ENCODE measurements at regions not wholly inside any gene's neighbourhood (a gene's known extent, or its start where the extent isn't known, plus 50 kb on each side); places are given as distances from the start of the nearest gene placed in this dataset.

- Histone ChIP-seq H3K27me3 (ENCODE audit: insufficient read depth, low read length) (no peaks in the 10 kb centered on the region), H3K4me1 (ENCODE audit: insufficient read depth, low read length) (no peaks in the 10 kb centered on the region), H3K9ac (ENCODE audit: low read length) (no peak overlapping the region), H3K36me3 (ENCODE audit: insufficient read depth, low read length) (no peaks in the 10 kb centered on the region), H4K20me1 (ENCODE audit: insufficient read depth, low read length) (no peaks in the 10 kb centered on the region), H2AFZ (ENCODE audit: low read depth, low read length) (no peak overlapping the region), H3K9me3 (ENCODE audit: insufficient read depth, low read depth, low read length) (no peaks in the 10 kb centered on the region), H3K4me3 (ENCODE audit: insufficient read depth, low read depth, low read length) (no peak overlapping the region), H3K27ac (ENCODE audit: low read depth, low read length) (no peak overlapping the region), H3K79me2 (ENCODE audit: insufficient read depth, low read length) (no peaks in the 10 kb centered on the region), H3K4me2 (ENCODE audit: low read length) (no peak overlapping the region)
- no peaks in the 10 kb centered on the region for H3K9me3 Mint-ChIP-seq (ENCODE audit: unreplicated experiment)
- no peaks in the 10 kb centered on the region for H3K4me1 Mint-ChIP-seq (ENCODE audit: low read depth, unreplicated experiment)
- H3K4me3 Mint-ChIP-seq (ENCODE audit: unreplicated experiment), result no peak overlapping the region
- H3K36me3 Mint-ChIP-seq (ENCODE audit: low read depth, unreplicated experiment), result no peaks in the 10 kb centered on the region
- DNase-seq (ENCODE audit: low read depth) (no peak), FAIRE-seq (no peak)
- no peak for TF ChIP-seq EZH2 (IDR thresholded peaks at IDR 0.05; ENCODE audit: insufficient read depth, low read length)
- TF ChIP-seq CTCF (IDR thresholded peaks at IDR 0.05; ENCODE audit: insufficient read depth, low read depth, low read length), result no peak
- H3K27ac Mint-ChIP-seq (ENCODE audit: unreplicated experiment), result no peak overlapping the region
- H3K27me3 Mint-ChIP-seq (ENCODE audit: low read depth, unreplicated experiment), result no peaks in the 10 kb centered on the region
These were observed 149.3 kb upstream of the CCNH start for GRCh38 chr5:87562068-87562467.

GRCh38 chr5:87560528-87560927, 147.8 kb upstream of the CCNH start:
- Mint-ChIP-seq H3K4me1 (ENCODE audit: low read depth, unreplicated experiment) (no peaks in the 10 kb centered on the region), H3K27ac (ENCODE audit: unreplicated experiment) (no peak overlapping the region), H3K4me3 (ENCODE audit: unreplicated experiment) (no peak overlapping the region), H3K9me3 (ENCODE audit: unreplicated experiment) (no peaks in the 10 kb centered on the region), H3K36me3 (ENCODE audit: low read depth, unreplicated experiment) (no peaks in the 10 kb centered on the region), H3K27me3 (ENCODE audit: low read depth, unreplicated experiment) (no peaks in the 10 kb centered on the region)
- no peak for DNase-seq (ENCODE audit: low read depth)
- Histone ChIP-seq H3K4me3 (ENCODE audit: insufficient read depth, low read depth, low read length) (no peak overlapping the region), H3K4me1 (ENCODE audit: insufficient read depth, low read length) (no peaks in the 10 kb centered on the region), H4K20me1 (ENCODE audit: insufficient read depth, low read length) (no peaks in the 10 kb centered on the region), H3K79me2 (ENCODE audit: insufficient read depth, low read length) (no peaks in the 10 kb centered on the region), H3K36me3 (ENCODE audit: insufficient read depth, low read length) (no peaks in the 10 kb centered on the region), H3K9me3 (ENCODE audit: insufficient read depth, low read depth, low read length) (no peaks in the 10 kb centered on the region), H3K27ac (ENCODE audit: low read depth, low read length) (no peak overlapping the region), H3K9ac (ENCODE audit: low read length) (no peak overlapping the region), H3K27me3 (ENCODE audit: insufficient read depth, low read length) (no peaks in the 10 kb centered on the region), H3K4me2 (ENCODE audit: low read length) (no peak overlapping the region), H2AFZ (ENCODE audit: low read depth, low read length) (no peak overlapping the region)
- no peak for FAIRE-seq
- TF ChIP-seq CTCF (IDR thresholded peaks at IDR 0.05; ENCODE audit: insufficient read depth, low read depth, low read length), result no peak
- no peak for TF ChIP-seq EZH2 (IDR thresholded peaks at IDR 0.05; ENCODE audit: insufficient read depth, low read length)

GRCh38 chr5:87551911-87552310, 139.2 kb upstream of the CCNH start:
- no peak for FAIRE-seq
- H3K27me3 ChIP-seq (ENCODE audit: insufficient read depth, low read length), result no peaks in the 10 kb centered on the region
- peaks cover 2% of the 10 kb centered on the region for H3K9me3 Mint-ChIP-seq (ENCODE audit: unreplicated experiment)
- H3K36me3 ChIP-seq (ENCODE audit: insufficient read depth, low read length), result no peaks in the 10 kb centered on the region
- TF ChIP-seq EZH2 (IDR thresholded peaks at IDR 0.05; ENCODE audit: insufficient read depth, low read length) (no peak), CTCF (IDR thresholded peaks at IDR 0.05; ENCODE audit: insufficient read depth, low read depth, low read length) (no peak)
- H3K4me1 ChIP-seq (ENCODE audit: insufficient read depth, low read length), result no peaks in the 10 kb centered on the region
- H3K27ac ChIP-seq (ENCODE audit: low read depth, low read length), result no peak overlapping the region
- no peaks in the 10 kb centered on the region for H4K20me1 ChIP-seq (ENCODE audit: insufficient read depth, low read length)
- no peaks in the 10 kb centered on the region for H3K4me1 Mint-ChIP-seq (ENCODE audit: low read depth, unreplicated experiment)
- H3K4me3 Mint-ChIP-seq (ENCODE audit: unreplicated experiment), result no peak overlapping the region
- H3K9ac ChIP-seq (ENCODE audit: low read length), result no peak overlapping the region
- DNase-seq (ENCODE audit: low read depth), result no peak
- no peaks in the 10 kb centered on the region for H3K79me2 ChIP-seq (ENCODE audit: insufficient read depth, low read length)
- H3K4me2 ChIP-seq (ENCODE audit: low read length), result no peak overlapping the region
- no peak overlapping the region for H3K4me3 ChIP-seq (ENCODE audit: insufficient read depth, low read depth, low read length)
- H3K27ac Mint-ChIP-seq (ENCODE audit: unreplicated experiment), result no peak overlapping the region
- H3K9me3 ChIP-seq (ENCODE audit: insufficient read depth, low read depth, low read length), result no peaks in the 10 kb centered on the region
- H3K36me3 Mint-ChIP-seq (ENCODE audit: low read depth, unreplicated experiment), result no peaks in the 10 kb centered on the region
- H3K27me3 Mint-ChIP-seq (ENCODE audit: low read depth, unreplicated experiment), result no peaks in the 10 kb centered on the region
- H2AFZ ChIP-seq (ENCODE audit: low read depth, low read length), result no peak overlapping the region
